Neural cell (in vitro differentiated cells): ENCODE measurements at regions not wholly inside any gene's neighbourhood (a gene's known extent, or its start where the extent isn't known, plus 50 kb on each side); places are given as distances from the start of the nearest gene placed in this dataset.

Experiments
- H2AFZ ChIP-seq: fragments of 200-600, 300-800 bp; sonication (generic), shearing (Covaris generic); 2 replicates; pipeline ENCODE4 v1.6.0; 2014; ENCODE audit warnings: low read depth, mild to moderate bottlenecking, antibody characterized with exemption, low read length, moderate library complexity
- H3F3A ChIP-seq: fragments of 200-600 bp; shearing (Covaris generic); 2 replicates; pipeline ENCODE4 v1.6.1; 2016; ENCODE audit warnings: mild to moderate bottlenecking, moderate library complexity, mixed read lengths, antibody characterized with exemption, low read length; ENCODE audit not compliant: insufficient read depth, poor library complexity, severe bottlenecking
- H3K27ac ChIP-seq: fragments of 200-600, 300-800 bp; sonication (generic), shearing (Covaris generic); 2 replicates; pipeline ENCODE4 v1.5.1; 2014; ENCODE audit warnings: mild to moderate bottlenecking, low read length, moderate library complexity
- H3K27me3 ChIP-seq: fragments of 300-800, 200-600 bp; sonication (generic), shearing (Covaris generic); 2 replicates; pipeline ENCODE4 v1.6.0; 2014; ENCODE audit warnings: mild to moderate bottlenecking, low read depth, low read length, moderate library complexity; ENCODE audit not compliant: insufficient read depth
- H3K36me3 ChIP-seq: fragments of 300-800, 200-600 bp; sonication (generic), shearing (Covaris generic); 2 replicates; pipeline ENCODE4 v1.5.1; 2014; ENCODE audit warnings: mild to moderate bottlenecking, antibody characterized with exemption, low read length, moderate library complexity; ENCODE audit not compliant: insufficient read depth
- H3K4me2 ChIP-seq: fragments of 300-800, 200-600 bp; sonication (generic), shearing (Covaris generic); 2 replicates; pipeline ENCODE4 v1.6.0; 2014; ENCODE audit warnings: mild to moderate bottlenecking, low read length
- H3K4me3 ChIP-seq: fragments of 300-800, 200-600 bp; sonication (generic), shearing (Covaris generic); 2 replicates; pipeline ENCODE4 v1.5.1; 2014; ENCODE audit warnings: mild to moderate bottlenecking, low read length, moderate library complexity
- H3K79me2 ChIP-seq: fragments of 200-600 bp; shearing (Covaris generic); replicated peaks from 2 replicates; pipeline ENCODE4 v1.6.0; 2014; ENCODE audit warnings: mild to moderate bottlenecking, low read length, moderate library complexity; ENCODE audit not compliant: insufficient read depth
- H3K9ac ChIP-seq: fragments of 300-800, 200-600 bp; sonication (generic), shearing (Covaris generic); 2 replicates; pipeline ENCODE4 v1.6.1; 2016; ENCODE audit warnings: mild to moderate bottlenecking, low read length, mixed read lengths
- H3K9me2 ChIP-seq: fragments of 200-600 bp; shearing (Covaris generic); 2 replicates; pipeline ENCODE4 v1.6.1; 2016; ENCODE audit warnings: mild to moderate bottlenecking, low read length, mixed read lengths; ENCODE audit not compliant: insufficient read depth
- H3K9me3 ChIP-seq: fragments of 200-600, 300-800 bp; sonication (generic), shearing (Covaris generic); 2 replicates; pipeline ENCODE4 v1.6.1; 2016; ENCODE audit warnings: mild to moderate bottlenecking, mixed run types, low read length, moderate library complexity, mixed read lengths
- H4K20me1 ChIP-seq: fragments of 200-600 bp; shearing (Covaris generic); 2 replicates; pipeline ENCODE4 v1.6.1; 2016; ENCODE audit warnings: mild to moderate bottlenecking, mixed run types; ENCODE audit not compliant: insufficient read depth
- CTCF ChIP-seq: fragments of 450-650 bp; IDR thresholded peaks from 2 replicates; pipeline ENCODE4 v1.5.1; 2014; ENCODE audit warnings: antibody characterized with exemption, mild to moderate bottlenecking, moderate library complexity; ENCODE audit not compliant: poor library complexity, severe bottlenecking
- EP300 ChIP-seq: fragments of 450-650 bp; conservative IDR thresholded peaks from 2 replicates; pipeline ENCODE4 v1.6.1; 2014; ENCODE audit warnings: antibody characterized with exemption, mild to moderate bottlenecking, moderate library complexity; ENCODE audit not compliant: poor library complexity, severe bottlenecking
- EZH2 ChIP-seq: fragments of 200-600, 300-800 bp; shearing (Covaris generic), sonication (generic); IDR thresholded peaks from 2 replicates; pipeline ENCODE4 v1.6.1; 2014; ENCODE audit warnings: antibody characterized with exemption, low read length, borderline replicate concordance, mild to moderate bottlenecking; ENCODE audit not compliant: insufficient read depth, poor library complexity, severe bottlenecking
- MXI1 ChIP-seq: fragments of 450-650 bp; conservative IDR thresholded peaks from 2 replicates; pipeline ENCODE4 v1.6.1; 2014; ENCODE audit warnings: antibody characterized with exemption, mild to moderate bottlenecking; ENCODE audit not compliant: poor library complexity, severe bottlenecking
- POLR2AphosphoS5 ChIP-seq: IDR thresholded peaks from 2 replicates; pipeline ENCODE4 v1.6.1; 2012
- RAD21 ChIP-seq: fragments of 450-650 bp; conservative IDR thresholded peaks from 2 replicates; pipeline ENCODE4 v1.6.1; 2014; ENCODE audit warnings: antibody characterized with exemption, mild to moderate bottlenecking, moderate library complexity
- REST ChIP-seq: IDR thresholded peaks from 2 replicates; pipeline ENCODE4 v1.6.1; 2012; ENCODE audit warnings: borderline replicate concordance
- SMC3 ChIP-seq: fragments of 450-650 bp; conservative IDR thresholded peaks from 2 replicates; pipeline ENCODE4 v1.6.1; 2014; ENCODE audit warnings: antibody characterized with exemption, mild to moderate bottlenecking, moderate library complexity; ENCODE audit not compliant: poor library complexity
- TAF1 ChIP-seq: IDR thresholded peaks from 2 replicates; pipeline ENCODE4 v1.6.1; 2012; ENCODE audit warnings: low read depth

- H3F3A ChIP-seq = no peaks in the 10 kb centered on the region
- no peak overlapping the region for H3K27ac ChIP-seq
- H3K79me2 ChIP-seq = no peaks in the 10 kb centered on the region
- no peaks in the 10 kb centered on the region for H3K9me3 ChIP-seq
- H3K9ac ChIP-seq = no peak overlapping the region
- H2AFZ ChIP-seq = no peak overlapping the region
- no peak overlapping the region for H3K4me2 ChIP-seq
- H4K20me1 ChIP-seq = no peaks in the 10 kb centered on the region
- no peaks in the 10 kb centered on the region for H3K27me3 ChIP-seq
- H3K36me3 ChIP-seq = no peaks in the 10 kb centered on the region
- no peak overlapping the region for H3K4me3 ChIP-seq
- H3K9me2 ChIP-seq = no peaks in the 10 kb centered on the region
- TF ChIP-seq POLR2AphosphoS5 (no peak), TAF1 (no peak), REST (no peak), CTCF (no peak), EZH2 (no peak)
These were observed 215.2 kb downstream of the SCG2 start for GRCh38 chr2:223386984-223387383.

- Histone ChIP-seq H3K36me3 (no peaks in the 10 kb centered on the region), H3K79me2 (no peaks in the 10 kb centered on the region), H3K9me2 (no peaks in the 10 kb centered on the region), H3K4me2 (no peak overlapping the region), H3K27me3 (no peaks in the 10 kb centered on the region), H3F3A (no peaks in the 10 kb centered on the region), H3K4me3 (no peak overlapping the region), H2AFZ (no peak overlapping the region), H3K9ac (no peak overlapping the region), H3K9me3 (no peaks in the 10 kb centered on the region), H3K27ac (no peak overlapping the region), H4K20me1 (no peaks in the 10 kb centered on the region)
- TF ChIP-seq CTCF (no peak), RAD21 (no peak), SMC3 (no peak), EZH2 (no peak), POLR2AphosphoS5 (no peak), MXI1 (no peak), TAF1 (no peak), EP300 (no peak), REST (no peak)
These were observed 212.5 kb downstream of the SCG2 start for GRCh38 chr2:223389624-223390023.
